Left ventricle myocardium inferior (tissue), 1 donor: ENCODE measurements at regions not wholly inside any gene's neighbourhood (a gene's known extent, or its start where the extent isn't known, plus 50 kb on each side); places are given as distances from the start of the nearest gene placed in this dataset.

ENCODE experiments used
- DNase-seq: peaks from one replicate; pipeline ENCODE4 v3.0.0-alpha.2; 2020
- H3K27ac ChIP-seq: fragments of 200-600 bp; replicated peaks from 2 replicates; pipeline ENCODE4 v1.8.0; 2021
- H3K27me3 ChIP-seq: fragments of 200-600 bp; 2 replicates; pipeline ENCODE4 v1.8.0; 2021; ENCODE audit warnings: low read depth
- H3K36me3 ChIP-seq: fragments of 200-600 bp; 2 replicates; pipeline ENCODE4 v1.8.0; 2021
- H3K4me1 ChIP-seq: fragments of 200-600 bp; 2 replicates; pipeline ENCODE4 v1.8.0; 2021
- H3K4me3 ChIP-seq: fragments of 200-600 bp; 2 replicates; pipeline ENCODE4 v1.8.0; 2021; ENCODE audit warnings: mild to moderate bottlenecking, moderate library complexity
- H3K9me3 ChIP-seq: fragments of 200-600 bp; replicated peaks from 2 replicates; pipeline ENCODE4 v1.8.0; 2021
- CTCF ChIP-seq: fragments of 200-600 bp; IDR thresholded peaks from 2 replicates; pipeline ENCODE4 v1.8.0; 2021; ENCODE audit warnings: antibody characterized with exemption, mild to moderate bottlenecking, borderline replicate concordance
- intact Hi-C: fragments of 100-400 bp; cut with micrococcal nuclease; formaldehyde crosslinking; loops from one replicate; pipeline ENCODE4 v1.11.0; 2022
- donor health status: DM: no; HTN: yes; CAD: no; lungs with severe emphysema.

GRCh38 chr12:115103884-115104883 lies 420.2 kb upstream of the TBX3 start:
- peaks cover 4% of the 10 kb centered on the region for H3K9me3 ChIP-seq
- H3K4me1 ChIP-seq, result peaks cover 14% of the 10 kb centered on the region
- DNase-seq, result peak; percentile 32
- no peak for TF ChIP-seq CTCF
- H3K36me3 ChIP-seq, result no peaks in the 10 kb centered on the region
- intact Hi-C loops, result no loop called here
- no peak overlapping the region for H3K4me3 ChIP-seq
- peaks cover 6% of the 10 kb centered on the region for H3K27me3 ChIP-seq
- peak overlapping the region; percentile 64 for H3K27ac ChIP-seq

GRCh38 chr12:115102450-115102849 lies 418.5 kb upstream of the TBX3 start:
- Histone ChIP-seq H3K36me3 (no peaks in the 10 kb centered on the region), H3K27me3 (peaks cover 6% of the 10 kb centered on the region), H3K27ac (peak overlapping the region; percentile 64), H3K4me1 (peaks cover 14% of the 10 kb centered on the region), H3K9me3 (peaks cover 4% of the 10 kb centered on the region), H3K4me3 (no peak overlapping the region)
- DNase-seq, result no peak
- intact Hi-C loops, result no loop called here
- TF ChIP-seq CTCF, result no peak

- Histone ChIP-seq H3K4me1 (peaks cover 14% of the 10 kb centered on the region), H3K36me3 (no peaks in the 10 kb centered on the region), H3K9me3 (peaks cover 4% of the 10 kb centered on the region), H3K27me3 (peaks cover 6% of the 10 kb centered on the region), H3K4me3 (no peak overlapping the region), H3K27ac (no peak overlapping the region)
- intact Hi-C loops, result no loop called here
- DNase-seq, result no peak
- no peak for TF ChIP-seq CTCF
Observed at GRCh38 chr12:115101520-115101919, 417.5 kb upstream of the TBX3 start.

- Histone ChIP-seq H3K4me3 (no peak overlapping the region), H3K27me3 (peaks cover 3% of the 10 kb centered on the region), H3K9me3 (peaks cover 4% of the 10 kb centered on the region), H3K4me1 (no peaks in the 10 kb centered on the region), H3K27ac (peak overlapping the region; percentile 59), H3K36me3 (no peaks in the 10 kb centered on the region)
- no peak for TF ChIP-seq CTCF
- no peak for DNase-seq
- intact Hi-C loops, result no loop called here
Observed at GRCh38 chr12:115097416-115097815, 413.4 kb upstream of the TBX3 start.

GRCh38 chr12:115096588-115097397 lies 412.8 kb upstream of the TBX3 start:
- DNase-seq, result peak; percentile 41
- Histone ChIP-seq H3K4me3 (no peak overlapping the region), H3K36me3 (no peaks in the 10 kb centered on the region), H3K27me3 (peaks cover 5% of the 10 kb centered on the region), H3K4me1 (no peaks in the 10 kb centered on the region), H3K27ac (peak overlapping the region; percentile 59), H3K9me3 (peaks cover 4% of the 10 kb centered on the region)
- intact Hi-C loops, result no loop called here
- no peak for TF ChIP-seq CTCF
